GM12892 (cell line): ENCODE measurements at regions not wholly inside any gene's neighbourhood (a gene's known extent, or its start where the extent isn't known, plus 50 kb on each side); places are given as distances from the start of the nearest gene placed in this dataset.

ENCODE experiments used
- POLR2A ChIP-seq: IDR thresholded peaks from 2 replicates; pipeline ENCODE4 v1.6.1; 2011; ENCODE audit warnings: low read depth, low read length, control low read depth
- POLR2AphosphoS5 ChIP-seq: IDR thresholded peaks from 2 replicates; pipeline ENCODE4 v1.6.1; 2011; ENCODE audit warnings: low read depth, low read length, control low read depth
- TAF1 ChIP-seq: IDR thresholded peaks from 2 replicates; pipeline ENCODE4 v1.6.1; 2011; ENCODE audit warnings: low read depth, mild to moderate bottlenecking, control low read depth, low read length, borderline replicate concordance

- no peak for TF ChIP-seq POLR2A
- TF ChIP-seq POLR2AphosphoS5: no peak
- no peak for TF ChIP-seq TAF1
Measured at GRCh38 chr3:95899494-95899893, 914.9 kb upstream of the EPHA6 start.
